OCI-LY1 (cell line): ENCODE measurements at regions not wholly inside any gene's neighbourhood (a gene's known extent, or its start where the extent isn't known, plus 50 kb on each side); places are given as distances from the start of the nearest gene placed in this dataset.

ENCODE experiments used
- EZH2 ChIP-seq: fragments of 200-600 bp; sonication (generic), shearing (Covaris generic); IDR thresholded peaks from 2 replicates; pipeline ENCODE4 v1.8.0; 2017; ENCODE audit warnings: borderline replicate concordance, mixed run types, mild to moderate bottlenecking, antibody characterized with exemption, low read length, moderate library complexity, mixed read lengths
- TF ChIP-seq, protein P1 (sequence below): fragments of 200-600 bp; sonication (generic), shearing (Covaris generic); IDR thresholded peaks from 2 replicates; pipeline ENCODE4 v1.5.1; 2017; ENCODE audit warnings: mild to moderate bottlenecking, antibody characterized with exemption, low read length, moderate library complexity, mixed read lengths

DNA sequence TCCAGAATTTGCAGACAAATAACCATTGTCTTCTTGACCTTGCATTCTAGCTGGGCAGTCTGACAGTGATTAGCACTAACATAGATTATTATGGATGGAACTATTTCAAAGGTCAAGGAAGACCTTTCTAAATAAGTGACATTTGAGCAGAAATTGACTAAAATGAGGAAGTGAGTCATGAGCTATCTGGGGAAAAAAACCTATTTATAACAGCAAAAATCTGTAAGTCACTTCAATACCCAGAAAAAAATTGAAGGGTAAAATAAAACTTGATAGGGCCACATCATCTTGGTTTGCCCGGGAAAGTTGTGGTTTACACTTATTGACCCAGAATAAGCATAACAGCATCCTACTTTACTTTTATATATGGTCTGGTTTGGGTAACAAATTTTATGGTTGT lies 414.6 kb upstream of the HS3ST1 start:
- TF ChIP-seq, protein P1, sequence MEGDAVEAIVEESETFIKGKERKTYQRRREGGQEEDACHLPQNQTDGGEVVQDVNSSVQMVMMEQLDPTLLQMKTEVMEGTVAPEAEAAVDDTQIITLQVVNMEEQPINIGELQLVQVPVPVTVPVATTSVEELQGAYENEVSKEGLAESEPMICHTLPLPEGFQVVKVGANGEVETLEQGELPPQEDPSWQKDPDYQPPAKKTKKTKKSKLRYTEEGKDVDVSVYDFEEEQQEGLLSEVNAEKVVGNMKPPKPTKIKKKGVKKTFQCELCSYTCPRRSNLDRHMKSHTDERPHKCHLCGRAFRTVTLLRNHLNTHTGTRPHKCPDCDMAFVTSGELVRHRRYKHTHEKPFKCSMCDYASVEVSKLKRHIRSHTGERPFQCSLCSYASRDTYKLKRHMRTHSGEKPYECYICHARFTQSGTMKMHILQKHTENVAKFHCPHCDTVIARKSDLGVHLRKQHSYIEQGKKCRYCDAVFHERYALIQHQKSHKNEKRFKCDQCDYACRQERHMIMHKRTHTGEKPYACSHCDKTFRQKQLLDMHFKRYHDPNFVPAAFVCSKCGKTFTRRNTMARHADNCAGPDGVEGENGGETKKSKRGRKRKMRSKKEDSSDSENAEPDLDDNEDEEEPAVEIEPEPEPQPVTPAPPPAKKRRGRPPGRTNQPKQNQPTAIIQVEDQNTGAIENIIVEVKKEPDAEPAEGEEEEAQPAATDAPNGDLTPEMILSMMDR = no peak
- TF ChIP-seq EZH2 = no peak
